ENCODE measurements at regions not wholly inside any gene's neighbourhood (a gene's known extent, or its start where the extent isn't known, plus 50 kb on each side); places are given as distances from the start of the nearest gene placed in this dataset.

- no peak for TF ChIP-seq CTCF (IDR thresholded peaks at IDR 0.05; ENCODE audit: low read depth, low read length, missing control alignments)
- no peak for DNase-seq (ENCODE audit: low read depth)
- no peak overlapping the region for H3K4me3 ChIP-seq (ENCODE audit: low read depth, low read length)
Observed at GRCh38 chr22:49626361-49627216, 201.1 kb downstream of the BRD1 start.

GRCh38 chr22:49624421-49625177 is 203.1 kb downstream of the BRD1 start:
- no peak for TF ChIP-seq CTCF (IDR thresholded peaks at IDR 0.05; ENCODE audit: low read depth, low read length, missing control alignments)
- H3K4me3 ChIP-seq (ENCODE audit: low read depth, low read length) = no peak overlapping the region
- no peak for DNase-seq (ENCODE audit: low read depth)

- no peak for DNase-seq (ENCODE audit: low read depth)
- H3K4me3 ChIP-seq (ENCODE audit: low read depth, low read length) = no peak overlapping the region
- no peak for TF ChIP-seq CTCF (IDR thresholded peaks at IDR 0.05; ENCODE audit: low read depth, low read length, missing control alignments)
Observed at GRCh38 chr22:49623715-49624114, 204.0 kb downstream of the BRD1 start.

- no peak for DNase-seq (ENCODE audit: low read depth)
- no peak for TF ChIP-seq CTCF (IDR thresholded peaks at IDR 0.05; ENCODE audit: low read depth, low read length, missing control alignments)
- no peak overlapping the region for H3K4me3 ChIP-seq (ENCODE audit: low read depth, low read length)
Observed at GRCh38 chr22:49623176-49623575, 204.5 kb downstream of the BRD1 start.

GRCh38 chr22:49622241-49623105 is 205.2 kb downstream of the BRD1 start:
- no peak overlapping the region for H3K4me3 ChIP-seq (ENCODE audit: low read depth, low read length)
- no peak for TF ChIP-seq CTCF (IDR thresholded peaks at IDR 0.05; ENCODE audit: low read depth, low read length, missing control alignments)
- no peak for DNase-seq (ENCODE audit: low read depth)

- DNase-seq (ENCODE audit: low read depth) = no peak
- no peak for TF ChIP-seq CTCF (IDR thresholded peaks at IDR 0.05; ENCODE audit: low read depth, low read length, missing control alignments)
- H3K4me3 ChIP-seq (ENCODE audit: low read depth, low read length) = no peak overlapping the region
Observed at GRCh38 chr22:49621601-49622210, 206.0 kb downstream of the BRD1 start.
